HG02763 (cell line): ENCODE measurements at regions not wholly inside any gene's neighbourhood (a gene's known extent, or its start where the extent isn't known, plus 50 kb on each side); places are given as distances from the start of the nearest gene placed in this dataset.
"Not testable (repeated sequence)": the region's sequence is repeated elsewhere in the genome, so short reads cannot be mapped to it uniquely, and the experiment has no call there.

Experiments used
- ATAC-seq: cut with Tn5 transposase; IDR thresholded peaks from one replicate; pipeline ENCODE4 v1.9.1; 2021; ENCODE audit warnings: mild to moderate bottlenecking, moderate library complexity; ENCODE audit not compliant: unreplicated experiment

GRCh38 chr2:124967325-124967724 lies 942.2 kb downstream of the CNTNAP5 start:
- no peak for ATAC-seq

GRCh38 chr2:124970030-124970429 lies 944.9 kb downstream of the CNTNAP5 start:
- ATAC-seq = no peak

- no peak for ATAC-seq
Measured at GRCh38 chr2:124973396-124973795, 948.3 kb downstream of the CNTNAP5 start.

GRCh38 chr2:124975224-124975623 lies 950.1 kb downstream of the CNTNAP5 start:
- no peak for ATAC-seq

- ATAC-seq = no peak
Measured at GRCh38 chr2:124975648-124976047, 950.6 kb downstream of the CNTNAP5 start.

- ATAC-seq = no peak
Measured at GRCh38 chr2:124978597-124978996, 953.5 kb downstream of the CNTNAP5 start.

GRCh38 chr2:124983595-124983994 lies 958.5 kb downstream of the CNTNAP5 start:
- ATAC-seq = no peak

GRCh38 chr2:124985270-124985669 lies 960.2 kb downstream of the CNTNAP5 start:
- ATAC-seq = no peak

- no peak for ATAC-seq
Measured at GRCh38 chr2:124986136-124986535, 961.0 kb downstream of the CNTNAP5 start.

GRCh38 chr2:124986870-124987269 lies 961.8 kb downstream of the CNTNAP5 start:
- not testable (repeated sequence) for ATAC-seq

- not testable (repeated sequence) for ATAC-seq
Measured at GRCh38 chr2:124987436-124987835, 962.3 kb downstream of the CNTNAP5 start.

- ATAC-seq = no peak
Measured at GRCh38 chr2:124988111-124988510, 963.0 kb downstream of the CNTNAP5 start.

- ATAC-seq = no peak
Measured at GRCh38 chr2:124988794-124989193, 963.7 kb downstream of the CNTNAP5 start.

GRCh38 chr2:124993809-124994208 lies 968.7 kb downstream of the CNTNAP5 start:
- no peak for ATAC-seq

GRCh38 chr2:124995185-124995912 lies 970.3 kb downstream of the CNTNAP5 start:
- ATAC-seq = no peak

- ATAC-seq = no peak
Measured at GRCh38 chr2:124996406-124996805, 971.3 kb downstream of the CNTNAP5 start.

- ATAC-seq = no peak
Measured at GRCh38 chr2:124999906-125000305, 974.8 kb downstream of the CNTNAP5 start.

- no peak for ATAC-seq
Measured at GRCh38 chr2:125004106-125004800, 979.2 kb downstream of the CNTNAP5 start.

GRCh38 chr2:125006676-125007075 lies 981.6 kb downstream of the CNTNAP5 start:
- no peak for ATAC-seq

GRCh38 chr2:125028721-125029120 lies 1003.6 kb downstream of the CNTNAP5 start:
- ATAC-seq = not testable (repeated sequence)

GRCh38 chr2:125033871-125034270 lies 1008.8 kb downstream of the CNTNAP5 start:
- no peak for ATAC-seq

GRCh38 chr2:125037135-125037653 lies 1012.1 kb downstream of the CNTNAP5 start:
- ATAC-seq = no peak
